Right ventricle myocardium inferior (tissue), 1 donor: ENCODE measurements at regions not wholly inside any gene's neighbourhood (a gene's known extent, or its start where the extent isn't known, plus 50 kb on each side); places are given as distances from the start of the nearest gene placed in this dataset.
A peak's percentile ranks its signal among the peaks of the same experiment; 100 is the strongest.

Experiments used
- ATAC-seq: fragments of 200-7000 bp; cut with Tn5 transposase; one replicate; pipeline ENCODE4 v1.9.1; 2020; ENCODE audit warnings: mild to moderate bottlenecking, moderate library complexity
- DNase-seq: peaks from one replicate; pipeline ENCODE4 v3.0.0; 2021; ENCODE audit errors: missing footprints
- intact Hi-C: fragments of 100-400 bp; cut with DNase I; formaldehyde crosslinking; loops from one replicate; pipeline ENCODE4 v1.11.0; 2022
- donor health status: DM: no; HTN: yes; CAD: no; lungs with severe emphysema.

DNA sequence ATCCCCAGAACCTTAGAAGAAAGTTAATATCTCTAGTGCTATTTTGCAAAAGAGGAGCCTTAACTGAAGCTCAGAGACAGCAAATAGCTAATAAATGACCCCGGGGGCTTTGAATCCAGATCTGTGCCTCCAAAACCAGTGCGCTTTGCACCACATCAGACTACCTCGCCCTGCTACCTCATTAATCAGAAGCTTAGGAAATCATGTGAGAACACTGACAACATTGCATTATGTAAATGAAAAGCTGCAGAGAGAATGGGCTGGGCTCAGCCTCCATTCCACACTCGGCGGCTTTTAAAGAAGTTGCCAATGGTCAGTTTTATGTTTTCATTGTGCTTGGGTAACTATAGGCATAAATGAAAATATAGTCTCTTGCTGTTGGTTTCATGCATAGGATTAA, 54.0 kb upstream of the STMND1 start:
- no peak for ATAC-seq
- no peak for DNase-seq
- intact Hi-C loops, result no loop called here

- no peak for DNase-seq
- peak; percentile 34 for ATAC-seq
Observed at GRCh38 chr6:17045581-17046322, 56.1 kb upstream of the STMND1 start.

GRCh38 chr6:17043148-17043522, 58.7 kb upstream of the STMND1 start:
- intact Hi-C loops, result no loop called here
- no peak for DNase-seq
- ATAC-seq, result no peak

More at GRCh38 chr6:17045581-17046322, 56.1 kb upstream of the STMND1 start:
- intact Hi-C loops, result no loop called here

DNA sequence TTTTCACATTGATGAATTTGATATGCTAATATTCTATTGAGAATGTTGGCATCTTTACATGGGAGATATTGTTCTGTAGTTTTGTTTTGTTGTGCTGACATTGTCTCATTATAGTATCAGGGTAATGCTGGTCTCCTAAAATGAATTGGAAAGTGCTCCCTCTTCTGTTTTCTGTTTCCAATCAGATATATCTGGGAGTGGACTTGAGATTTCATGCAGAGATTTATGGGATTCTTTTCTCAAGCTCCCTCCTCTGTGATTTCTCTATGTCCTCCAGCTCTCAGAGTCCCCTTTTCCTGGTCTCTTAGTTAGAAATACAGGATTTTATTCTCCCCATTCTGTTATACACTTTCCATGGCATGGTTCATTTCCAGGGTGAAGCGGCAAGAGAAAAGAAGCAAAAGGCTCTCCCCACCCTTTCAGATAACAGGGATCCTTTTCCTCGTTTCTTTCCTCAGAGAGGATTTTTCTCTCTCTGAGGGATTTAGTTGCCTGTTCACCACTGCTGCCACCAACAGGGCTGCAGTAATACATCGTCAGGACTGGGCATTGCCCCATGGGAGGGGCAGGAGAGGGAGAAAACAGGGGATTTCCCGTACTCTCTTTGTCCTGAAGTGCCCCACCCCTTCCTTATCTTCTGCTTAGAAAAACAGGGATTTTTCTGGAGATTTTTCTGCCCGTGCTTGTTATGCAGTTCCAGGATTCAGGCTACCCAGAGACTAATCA, 59.3 kb upstream of the STMND1 start:
- ATAC-seq (no peak), DNase-seq (no peak)
- intact Hi-C loops, result no loop called here

- ATAC-seq (no peak), DNase-seq (no peak)
- intact Hi-C loops, result no loop called here
Observed at GRCh38 chr6:17039266-17039665, 62.6 kb upstream of the STMND1 start.

- no peak for ATAC-seq
- no peak for DNase-seq
- intact Hi-C loops, result no loop called here
Observed at GRCh38 chr6:17038316-17038715, 63.5 kb upstream of the STMND1 start.

DNA sequence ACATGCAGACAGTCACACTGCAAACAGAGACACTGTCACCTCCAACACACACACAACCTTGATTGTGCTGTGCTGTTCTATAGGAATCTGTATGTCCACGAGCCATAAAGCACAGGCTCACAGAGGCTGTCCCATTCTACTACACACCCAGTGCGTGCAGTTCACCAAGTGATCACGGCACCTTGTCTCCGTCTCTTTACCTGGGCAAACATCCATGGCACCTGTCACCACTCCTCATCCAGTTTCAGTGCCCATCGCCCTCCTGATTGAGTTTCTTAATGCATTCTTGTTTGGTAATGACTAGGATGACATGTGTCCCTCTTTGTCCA, 65.8 kb upstream of the STMND1 start:
- DNase-seq, result no peak
- ATAC-seq, result no peak
- intact Hi-C loops, result no loop called here

- ATAC-seq, result no peak
- intact Hi-C loops, result no loop called here
- no peak for DNase-seq
Observed at GRCh38 chr6:17035257-17036064, 66.4 kb upstream of the STMND1 start.

DNA sequence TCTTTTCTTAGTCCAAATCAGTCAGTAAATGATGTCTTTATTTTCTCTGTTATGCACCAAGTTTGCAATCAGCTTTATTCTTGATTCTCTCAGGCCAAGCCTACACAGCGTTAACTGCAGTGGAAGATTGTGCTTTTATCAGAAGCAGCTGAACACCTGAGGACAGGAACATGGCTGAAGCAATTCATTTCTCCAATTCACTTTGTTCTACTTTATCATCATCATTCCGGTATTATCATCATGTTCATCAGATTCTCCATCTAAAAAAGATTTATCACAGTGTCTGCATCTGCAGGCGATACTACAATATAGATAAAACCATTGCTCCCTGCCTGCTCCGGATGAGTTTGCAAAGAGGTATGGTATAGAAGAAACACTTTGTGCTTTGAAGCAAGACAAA, 68.1 kb upstream of the STMND1 start:
- intact Hi-C loops, result no loop called here
- DNase-seq (no peak), ATAC-seq (no peak)

- DNase-seq (no peak), ATAC-seq (peak; percentile 36)
- intact Hi-C loops, result no loop called here
Observed at GRCh38 chr6:17032988-17033634, 68.7 kb upstream of the STMND1 start.

DNA sequence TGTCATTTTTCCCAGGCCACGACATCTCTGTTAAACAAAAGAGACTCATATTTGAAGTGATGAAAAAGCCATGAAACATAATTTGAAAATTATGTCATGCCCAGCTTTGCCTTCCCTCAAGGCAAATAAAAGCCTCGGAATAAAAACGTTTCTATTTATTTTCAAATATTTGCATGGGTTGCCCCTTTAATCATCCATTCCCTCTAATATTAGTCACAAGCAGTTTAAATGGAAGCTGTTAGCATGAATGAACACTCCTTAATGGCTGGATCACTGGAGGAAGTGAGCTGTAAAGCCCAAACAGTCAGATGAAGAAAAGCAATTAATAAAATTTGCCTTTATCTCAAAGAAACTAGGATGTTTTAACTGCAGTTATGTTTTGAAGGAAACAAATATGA, 69.3 kb upstream of the STMND1 start:
- DNase-seq, result no peak
- intact Hi-C loops, result no loop called here
- no peak for ATAC-seq

DNA sequence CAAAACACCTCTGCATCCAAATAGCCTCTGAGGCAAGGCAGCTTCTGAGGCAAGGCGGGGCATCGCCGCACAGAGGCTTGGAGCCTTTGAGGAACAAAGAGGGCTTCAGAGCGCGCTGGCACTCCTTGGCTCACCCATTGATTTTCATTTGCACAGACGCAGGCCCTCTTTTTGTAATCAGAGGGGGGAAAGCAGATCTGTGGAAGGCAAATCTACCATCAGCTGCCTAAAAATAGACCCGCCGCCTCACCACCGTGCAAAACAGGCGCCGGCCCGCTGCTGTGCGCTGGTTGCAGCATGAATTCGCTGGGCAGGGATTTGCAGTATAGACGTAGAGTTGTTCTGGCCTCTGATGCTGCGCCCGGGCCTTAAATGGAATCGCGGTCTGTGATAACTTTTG, 69.9 kb upstream of the STMND1 start:
- intact Hi-C loops, result no loop called here
- DNase-seq, result no peak

GRCh38 chr6:17027441-17027840, 74.4 kb upstream of the STMND1 start:
- DNase-seq (no peak), ATAC-seq (no peak)
- intact Hi-C loops, result no loop called here

More for the DNA sequence above, 69.9 kb upstream of the STMND1 start:
- ATAC-seq, result no peak

GRCh38 chr6:17022604-17023003, 79.2 kb upstream of the STMND1 start:
- intact Hi-C loops, result no loop called here
- DNase-seq (no peak), ATAC-seq (no peak)

GRCh38 chr6:17021539-17021889, 80.3 kb upstream of the STMND1 start:
- intact Hi-C loops, result no loop called here
- no peak for ATAC-seq

DNA sequence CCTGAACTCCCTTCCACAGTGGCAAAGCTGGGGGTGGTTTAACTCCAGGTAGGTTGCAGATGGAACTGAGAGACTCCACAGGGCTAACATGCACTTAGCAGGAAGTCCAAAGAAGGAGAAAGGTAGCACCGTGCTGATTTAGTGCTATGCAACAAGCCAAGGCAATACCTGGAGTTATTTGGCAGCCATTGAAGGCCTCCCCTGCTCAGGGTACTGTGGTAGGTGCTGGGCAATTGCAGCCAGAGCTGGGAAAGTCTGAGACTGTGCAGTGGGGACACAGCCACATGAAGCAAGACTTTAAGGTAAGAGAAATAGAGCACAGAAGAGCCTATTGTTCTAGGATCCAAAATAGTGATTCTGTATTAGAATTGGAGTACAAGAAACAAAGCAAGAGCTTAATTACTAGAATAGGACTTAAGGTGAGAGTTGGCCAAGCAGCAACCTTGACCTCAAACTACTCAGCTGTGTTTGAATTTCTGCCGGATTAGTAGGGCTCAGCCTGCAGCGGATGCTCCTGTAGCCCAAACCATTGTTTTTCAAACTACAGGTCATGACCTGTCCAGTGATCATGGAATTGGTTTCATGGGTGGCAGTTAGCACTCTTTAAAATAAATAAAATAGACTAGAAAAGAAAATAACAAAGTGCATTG, 80.8 kb upstream of the STMND1 start:
- ATAC-seq (no peak), DNase-seq (no peak)
- intact Hi-C loops, result no loop called here

More at GRCh38 chr6:17021539-17021889, 80.3 kb upstream of the STMND1 start:
- no peak for DNase-seq

- DNase-seq (no peak), ATAC-seq (no peak)
- intact Hi-C loops, result no loop called here
Observed at GRCh38 chr6:17018425-17018824, 83.4 kb upstream of the STMND1 start.

DNA sequence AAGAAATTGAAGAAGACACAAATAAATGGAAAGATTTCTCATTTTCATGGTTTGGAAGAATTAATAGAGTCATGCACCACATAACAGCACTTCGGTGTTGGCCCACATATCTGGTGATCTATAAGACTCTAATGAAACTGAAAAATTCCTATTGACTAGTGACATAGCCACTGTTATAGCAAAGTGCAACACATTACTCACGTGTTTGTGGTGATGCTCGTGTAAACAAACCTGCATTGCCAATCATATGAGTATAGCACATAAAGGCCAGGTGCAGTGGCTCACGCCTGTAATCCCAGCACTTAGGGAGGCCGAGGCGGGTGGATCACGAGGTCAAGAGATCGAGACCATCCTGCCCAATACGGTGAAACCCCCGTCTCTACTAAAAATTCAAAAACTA, 84.4 kb upstream of the STMND1 start:
- intact Hi-C loops, result no loop called here
- ATAC-seq (no peak), DNase-seq (no peak)
